A673 (cell line): ENCODE measurements at regions not wholly inside any gene's neighbourhood (a gene's known extent, or its start where the extent isn't known, plus 50 kb on each side); places are given as distances from the start of the nearest gene placed in this dataset.

ENCODE experiments used
- CTCF ChIP-seq: fragments of 300-800, 200-600 bp; sonication (generic); conservative IDR thresholded peaks from 2 replicates; pipeline ENCODE4 v1.5.1; 2017; ENCODE audit warnings: low read depth, mild to moderate bottlenecking, antibody characterized with exemption, low read length, moderate library complexity, mixed read lengths
- EZH2 ChIP-seq: fragments of 200-600 bp; sonication (generic); IDR thresholded peaks from 2 replicates; pipeline ENCODE4 v1.6.1; 2017; ENCODE audit warnings: borderline replicate concordance, low read depth, mild to moderate bottlenecking, mixed read lengths, antibody characterized with exemption, low read length; ENCODE audit not compliant: poor library complexity, severe bottlenecking

GRCh38 chr1:173395762-173396161, 81.4 kb upstream of the PRDX6 start:
- TF ChIP-seq EZH2: no peak
- TF ChIP-seq CTCF: no peak
